Kidney (tissue), 13 donors: ENCODE measurements at regions not wholly inside any gene's neighbourhood (a gene's known extent, or its start where the extent isn't known, plus 50 kb on each side); places are given as distances from the start of the nearest gene placed in this dataset.

ENCODE experiments used
- DNase-seq, 5 donors: peaks; one replicate each; pipeline ENCODE4 v3.0.0-alpha.2; 2013 to 2020
- FAIRE-seq: peaks from 2 replicates; lab custom pipeline; 2012; peaks lifted over from hg19 to GRCh38; lab: Jason Lieb, UNC
- H3K27ac ChIP-seq, 2 donors: one replicate each; pipeline ENCODE4 v1.7.0; 2013; ENCODE audit warnings: low read depth in 2 of 2, low read length in 2 of 2, inconsistent platforms in 1 of 2
- H3K27me3 ChIP-seq: one replicate; pipeline ENCODE4 v1.7.1; 2013; ENCODE audit warnings: low read length, inconsistent platforms; ENCODE audit not compliant: control insufficient read depth, insufficient read depth
- H3K36me3 ChIP-seq, 3 donors: one replicate each; pipeline versions ENCODE4 v1.7.0 to v1.7.1; 2013; ENCODE audit warnings: low read length in 3 of 3, control low read depth in 1 of 3, inconsistent platforms in 1 of 3; ENCODE audit not compliant: insufficient read depth in 3 of 3, control insufficient read depth in 2 of 3
- H3K4me1 ChIP-seq, 3 donors: one replicate each; pipeline versions ENCODE4 v1.7.0 to v1.7.1; 2013; ENCODE audit warnings: low read length in 3 of 3, inconsistent platforms in 1 of 3, low read depth in 1 of 3; ENCODE audit not compliant: control insufficient read depth in 2 of 3, insufficient read depth in 2 of 3
- H3K4me3 ChIP-seq, 3 donors: one replicate each; pipeline versions ENCODE4 v1.7.0 to v1.8.1; 2013; ENCODE audit warnings: low read length in 3 of 3, control low read depth in 1 of 3, inconsistent platforms in 1 of 3
- H3K9ac ChIP-seq, 3 donors: one replicate each; pipeline versions ENCODE4 v1.7.0 to v1.7.1; 2013; ENCODE audit warnings: low read length in 3 of 3, control low read depth in 1 of 3, inconsistent platforms in 1 of 3
- H3K9me3 ChIP-seq, 3 donors: one replicate each; pipeline versions ENCODE4 v1.7.0 to v1.7.1; 2013; ENCODE audit warnings: low read length in 3 of 3, control low read depth in 1 of 3, inconsistent platforms in 1 of 3; ENCODE audit not compliant: control insufficient read depth in 2 of 3, insufficient read depth in 1 of 3
- CTCF ChIP-seq: IDR thresholded peaks from 3 replicates; pipeline ENCODE4 v1.5.1; 2012; ENCODE audit warnings: mild to moderate bottlenecking, moderate library complexity, borderline replicate concordance; ENCODE audit not compliant: insufficient read depth; ENCODE audit errors: extremely low read depth
- intact Hi-C: fragments of 100-400 bp; cut with DNase I; formaldehyde crosslinking; loops from one replicate; pipeline ENCODE4 v1.11.1; 2022
- donor health status: control.
- donor health status: control.
- donor health status: control.
- donor health status: control.
- donor health status: control.
- donor health status: DM: yes; HTN: yes; CAD: no.
- donor health status: Normal renal cell carcinoma (clear cell type).

- no peaks in the 10 kb centered on the region for H3K27me3 ChIP-seq
- no peak for FAIRE-seq
- H3K4me3 ChIP-seq, result no peak overlapping the region
- no peak for TF ChIP-seq CTCF
- no peaks in the 10 kb centered on the region for H3K36me3 ChIP-seq
- intact Hi-C loops, result no loop called here
- H3K27ac ChIP-seq, result no peak overlapping the region
- no peaks in the 10 kb centered on the region for H3K9me3 ChIP-seq
- no peak overlapping the region for H3K9ac ChIP-seq
- no peaks in the 10 kb centered on the region for H3K4me1 ChIP-seq
- no peak for DNase-seq
These were observed 470.7 kb upstream of the GRIN3A start for GRCh38 chr9:102209176-102209575.

GRCh38 chr9:102206432-102206831, 468.0 kb upstream of the GRIN3A start:
- intact Hi-C loops, result no loop called here
- H3K36me3 ChIP-seq, result no peaks in the 10 kb centered on the region
- no peaks in the 10 kb centered on the region for H3K4me1 ChIP-seq
- no peaks in the 10 kb centered on the region for H3K27me3 ChIP-seq
- FAIRE-seq (no peak), DNase-seq (no peak)
- H3K9me3 ChIP-seq, result no peaks in the 10 kb centered on the region
- H3K9ac ChIP-seq, result no peak overlapping the region
- no peak overlapping the region for H3K4me3 ChIP-seq
- no peak for TF ChIP-seq CTCF
- H3K27ac ChIP-seq, result no peak overlapping the region

- Histone ChIP-seq H3K9ac (no peak overlapping the region), H3K4me3 (no peak overlapping the region), H3K27me3 (no peaks in the 10 kb centered on the region), H3K4me1 (no peaks in the 10 kb centered on the region), H3K27ac (no peak overlapping the region), H3K36me3 (no peaks in the 10 kb centered on the region), H3K9me3 (no peaks in the 10 kb centered on the region)
- intact Hi-C loops, result no loop called here
- no peak for DNase-seq
- TF ChIP-seq CTCF, result no peak
- no peak for FAIRE-seq
These were observed 466.8 kb upstream of the GRIN3A start for GRCh38 chr9:102205251-102205650.

- Histone ChIP-seq H3K4me1 (no peaks in the 10 kb centered on the region), H3K4me3 (no peak overlapping the region), H3K36me3 (no peaks in the 10 kb centered on the region), H3K9me3 (no peaks in the 10 kb centered on the region), H3K9ac (no peak overlapping the region), H3K27me3 (no peaks in the 10 kb centered on the region), H3K27ac (no peak overlapping the region)
- DNase-seq (no peak), FAIRE-seq (no peak)
- intact Hi-C loops, result no loop called here
- TF ChIP-seq CTCF, result no peak
These were observed 463.7 kb upstream of the GRIN3A start for GRCh38 chr9:102202126-102202525.
